GM12864 (cell line): ENCODE measurements at regions not wholly inside any gene's neighbourhood (a gene's known extent, or its start where the extent isn't known, plus 50 kb on each side); places are given as distances from the start of the nearest gene placed in this dataset.

Source experiments
- DNase-seq: peaks from one replicate; pipeline ENCODE4 v3.0.0-alpha.2; 2011; ENCODE audit warnings: low read depth
- H3K4me3 ChIP-seq: 2 replicates; pipeline ENCODE4 v1.5.1; 2011; ENCODE audit warnings: mild to moderate bottlenecking, low read depth, low read length, control low read depth
- CTCF ChIP-seq: IDR thresholded peaks from 2 replicates; pipeline ENCODE4 v1.5.1; 2011; ENCODE audit warnings: low read depth, mild to moderate bottlenecking, moderate library complexity, low read length, control low read depth, inconsistent platforms; ENCODE audit errors: missing control alignments

DNA sequence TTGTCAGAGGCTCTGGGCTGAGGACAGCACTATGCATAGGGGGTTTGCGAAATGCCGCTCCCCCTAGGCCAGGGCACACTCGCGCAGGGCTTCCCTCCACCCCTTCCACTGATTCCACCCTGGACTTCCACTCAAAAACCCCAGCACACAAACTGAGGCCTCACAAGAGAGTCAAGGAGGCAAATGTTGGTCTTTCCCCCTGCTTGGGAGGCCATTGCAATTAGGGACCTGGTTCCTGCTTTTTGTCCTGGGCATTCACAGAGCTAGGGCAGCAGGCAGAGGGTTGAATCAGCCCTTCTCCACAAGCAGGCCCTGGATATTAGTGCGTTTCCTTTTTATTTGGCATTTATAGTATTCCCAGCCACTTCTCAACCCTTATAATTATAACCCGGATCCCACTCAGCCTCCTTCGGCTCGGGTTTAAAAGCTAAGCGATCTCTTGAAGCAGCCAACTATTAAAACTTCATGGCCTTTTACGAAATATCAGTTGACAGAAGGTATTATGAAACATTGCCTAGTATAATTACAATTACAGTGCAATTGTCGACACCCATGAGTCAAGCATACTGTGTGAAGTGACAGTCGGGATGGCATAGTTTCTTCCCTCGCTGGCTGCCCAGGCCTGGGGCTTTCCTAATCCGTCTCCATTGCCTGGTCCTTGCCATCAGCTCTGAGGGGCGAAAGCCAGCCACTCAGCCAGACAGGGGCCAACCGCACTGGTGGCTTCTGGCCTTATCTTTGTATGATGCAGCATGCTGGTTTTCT is 285.5 kb upstream of the MAP3K1 start:
- no peak overlapping the region for H3K4me3 ChIP-seq
- no peak for TF ChIP-seq CTCF

DNA sequence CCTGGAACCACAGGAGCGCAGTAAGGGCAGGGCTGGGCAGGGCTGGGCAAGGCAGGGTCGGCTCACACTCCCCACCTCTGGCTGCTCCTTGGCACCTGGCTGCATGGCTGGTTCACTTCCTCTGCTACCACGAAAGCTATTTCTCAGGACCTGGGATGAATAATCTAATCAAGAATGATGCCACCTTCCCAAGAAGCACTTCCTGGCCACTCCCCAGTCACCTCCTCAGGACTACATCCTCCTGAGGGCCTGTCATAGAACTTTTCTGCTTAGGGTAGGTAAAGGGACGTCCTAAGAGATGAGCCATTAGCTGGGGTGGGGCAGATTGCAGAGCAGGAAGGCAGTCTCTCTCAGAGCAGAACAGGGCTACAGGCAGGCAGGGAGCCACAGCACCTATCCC is 288.2 kb upstream of the MAP3K1 start:
- DNase-seq: no peak

More for the DNA sequence above, 285.5 kb upstream of the MAP3K1 start:
- no peak for DNase-seq

DNA sequence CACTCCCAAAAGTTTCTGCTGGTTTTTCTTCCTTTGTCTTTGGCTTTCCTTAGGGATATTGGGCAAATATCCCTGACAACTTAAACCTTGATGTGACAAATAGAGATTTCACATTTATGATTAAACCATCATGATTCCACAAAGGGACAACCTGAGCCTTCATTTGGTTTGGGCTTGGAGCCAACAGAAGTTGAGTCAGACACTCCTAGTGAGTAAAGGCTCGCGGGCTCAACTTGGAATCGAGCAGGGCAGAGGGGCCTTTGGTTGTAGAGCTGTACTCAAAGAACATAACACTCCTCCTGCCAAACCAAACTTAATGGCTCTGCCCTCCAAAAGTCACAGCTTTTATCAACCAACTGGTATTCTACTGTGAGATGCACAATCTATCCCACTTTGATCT is 290.2 kb upstream of the MAP3K1 start:
- TF ChIP-seq CTCF: no peak
- no peak overlapping the region for H3K4me3 ChIP-seq
- no peak for DNase-seq

More for the DNA sequence above, 288.2 kb upstream of the MAP3K1 start:
- no peak for TF ChIP-seq CTCF
- no peak overlapping the region for H3K4me3 ChIP-seq

DNA sequence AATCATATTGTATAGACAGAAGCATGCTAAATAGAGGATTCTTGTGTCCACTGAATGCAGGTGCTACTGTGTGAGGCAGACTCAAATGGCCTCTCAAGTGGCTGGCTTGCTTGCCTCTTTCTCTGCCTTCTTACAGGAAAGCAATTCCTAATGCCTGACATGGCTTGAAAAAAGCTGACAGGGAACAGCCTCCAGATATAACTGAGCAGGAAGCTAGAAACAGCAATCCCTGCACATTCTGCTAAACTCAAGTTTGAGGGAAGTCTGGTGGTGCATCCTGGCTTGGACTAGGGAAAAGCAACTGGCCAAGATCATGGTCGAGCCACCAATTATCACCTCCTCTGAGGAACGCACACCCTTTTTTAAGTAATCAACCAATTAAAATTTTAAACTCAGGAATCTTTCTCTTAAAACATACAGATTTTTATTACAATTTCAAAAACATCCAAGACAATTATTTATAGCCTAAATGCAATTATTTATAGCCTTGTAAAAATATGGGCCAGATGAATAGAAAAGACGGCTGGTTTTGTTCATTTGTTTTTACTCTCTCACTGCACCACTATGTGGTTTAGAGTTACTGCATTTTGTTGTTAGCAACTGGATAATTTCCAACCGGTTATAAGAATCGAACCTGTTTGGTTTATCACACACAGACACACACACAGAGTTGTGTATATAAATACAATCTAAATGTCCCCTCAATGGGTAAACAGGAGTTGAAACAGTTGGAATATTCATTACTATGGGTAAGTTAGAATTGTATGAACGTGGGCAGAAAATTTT is 290.9 kb upstream of the ANKRD55 start:
- no peak for DNase-seq
- no peak overlapping the region for H3K4me3 ChIP-seq
- no peak for TF ChIP-seq CTCF

DNA sequence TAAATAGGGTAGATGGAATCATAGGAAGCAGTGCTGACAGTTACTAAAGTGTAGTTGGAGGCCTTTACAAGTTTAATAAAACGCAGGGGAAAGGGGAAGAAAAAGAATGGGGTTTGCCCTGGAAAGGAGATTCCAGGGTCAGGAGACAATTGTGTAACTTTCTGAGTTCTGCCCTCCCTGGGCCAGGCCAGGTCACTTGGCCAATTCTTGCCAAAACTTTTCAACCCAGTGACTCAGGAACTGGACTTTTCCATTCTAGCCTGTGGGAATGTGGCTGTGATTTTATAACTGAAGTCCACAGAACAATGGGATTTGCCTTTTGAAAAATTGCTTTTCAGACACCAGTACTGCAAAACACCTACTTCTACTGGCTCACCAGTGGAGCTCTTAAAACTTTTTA is 289.8 kb upstream of the ANKRD55 start:
- no peak for TF ChIP-seq CTCF
- DNase-seq: no peak

DNA sequence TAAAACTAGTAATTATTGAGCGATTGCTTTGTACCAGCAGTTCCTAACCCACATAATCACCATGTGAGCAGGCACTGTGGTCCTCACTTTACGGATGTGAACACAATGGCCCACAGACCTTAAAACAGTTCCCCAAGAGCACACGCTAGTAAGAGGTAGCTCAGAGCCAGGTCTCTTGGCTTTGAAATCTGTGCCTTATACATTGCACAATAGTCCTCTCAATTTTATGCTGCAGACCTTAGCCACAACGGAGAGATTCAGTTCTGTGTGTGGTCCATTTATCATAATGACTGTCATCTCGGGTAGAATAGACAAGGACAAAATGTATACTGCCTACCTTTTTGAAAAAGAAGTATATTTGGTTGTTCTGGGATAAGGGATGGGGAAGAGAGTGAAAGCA is 289.0 kb upstream of the ANKRD55 start:
- no peak for DNase-seq
- no peak overlapping the region for H3K4me3 ChIP-seq
- TF ChIP-seq CTCF: no peak

More for the DNA sequence above, 289.8 kb upstream of the ANKRD55 start:
- no peak overlapping the region for H3K4me3 ChIP-seq
